IMR-90 (cell line): ENCODE measurements at regions not wholly inside any gene's neighbourhood (a gene's known extent, or its start where the extent isn't known, plus 50 kb on each side); places are given as distances from the start of the nearest gene placed in this dataset.

Experiments
- ATAC-seq: fragments of 200-7000 bp; cut with Tn5 transposase; 2 replicates; pipeline ENCODE4 v1.9.1; 2020; ENCODE audit warnings: low read depth, mild to moderate bottlenecking, moderate library complexity
- BruUV-seq: library from RNA; stranded (reverse); fragments of 400-500 nt; replicated peaks from 2 replicates; lab custom pipeline; 2021; lab: Mats Ljungman, UMichigan
- CTCF ChIA-PET: fragments of 300-600 bp; formaldehyde crosslinking; extraction: SDS; loops from one replicate; lab custom pipeline; 2021; ENCODE audit warnings: antibody characterized with exemption; lab: Yijun Ruan, JAX
- POLR2A ChIA-PET: fragments of 300-600 bp; sonication (Branson Sonifier 250); formaldehyde crosslinking; loops from one replicate; lab custom pipeline; 2022; ENCODE audit warnings: antibody characterized with exemption; ENCODE audit not compliant: unreplicated experiment; lab: Charles Lee
- DNase-seq: peaks from one replicate; pipeline ENCODE4 v3.0.0; 2013
- H2AFZ ChIP-seq: replicated peaks from 2 replicates; pipeline ENCODE3; 2013; ENCODE audit warnings: low read length, mild to moderate bottlenecking; ENCODE audit not compliant: poor library complexity
- H2AK5ac ChIP-seq: 2 replicates; pipeline ENCODE4 v1.6.1; 2013; ENCODE audit warnings: low read depth, low read length, inconsistent platforms
- H2AK9ac ChIP-seq: replicated peaks from 2 replicates; pipeline ENCODE3; 2013; ENCODE audit warnings: mild to moderate bottlenecking, low read depth, low read length, moderate library complexity; ENCODE audit not compliant: poor library complexity
- H2BK120ac ChIP-seq: 2 replicates; pipeline ENCODE4 v1.6.1; 2013; ENCODE audit warnings: low read depth, low read length, inconsistent platforms
- H2BK15ac ChIP-seq: 3 replicates; pipeline ENCODE4 v1.6.1; 2013; ENCODE audit warnings: low read depth, low read length, inconsistent platforms
- H2BK20ac ChIP-seq: 2 replicates; pipeline ENCODE4 v1.6.1; 2013; ENCODE audit warnings: low read depth, mild to moderate bottlenecking, inconsistent platforms, low read length, moderate library complexity
- H2BK5ac ChIP-seq: 2 replicates; pipeline ENCODE4 v1.6.1; 2013; ENCODE audit warnings: mild to moderate bottlenecking, low read depth, low read length, inconsistent platforms; ENCODE audit not compliant: poor library complexity, severe bottlenecking
- H3K14ac ChIP-seq: replicated peaks from 2 replicates; pipeline ENCODE4 v1.6.1; 2013; ENCODE audit warnings: low read depth, low read length, inconsistent platforms
- H3K18ac ChIP-seq: 2 replicates; pipeline ENCODE4 v1.6.1; 2013; ENCODE audit warnings: low read depth, low read length, control low read depth
- H3K23ac ChIP-seq: 2 replicates; pipeline ENCODE4 v1.6.1; 2013; ENCODE audit warnings: low read depth, low read length, inconsistent platforms
- H3K27ac ChIP-seq: 2 replicates; pipeline ENCODE4 v1.5.1; 2013; ENCODE audit warnings: mild to moderate bottlenecking, control low read depth, low read length; ENCODE audit not compliant: insufficient read depth
- H3K27me3 ChIP-seq: 2 replicates; pipeline ENCODE4 v1.6.1; 2013; ENCODE audit warnings: low read length; ENCODE audit not compliant: control insufficient read depth, insufficient read depth
- H3K36me3 ChIP-seq: 2 replicates; pipeline ENCODE4 v1.6.1; 2013; ENCODE audit warnings: low read length, mixed read lengths; ENCODE audit not compliant: control insufficient read depth, insufficient read depth
- H3K4ac ChIP-seq: 2 replicates; pipeline ENCODE4 v1.6.1; 2013; ENCODE audit warnings: low read depth, low read length, inconsistent platforms
- H3K4me1 ChIP-seq: 2 replicates; pipeline ENCODE4 v1.6.1; 2013; ENCODE audit warnings: low read length, mixed read lengths; ENCODE audit not compliant: control insufficient read depth, insufficient read depth
- H3K4me2 ChIP-seq: 2 replicates; pipeline ENCODE4 v1.6.1; 2013; ENCODE audit warnings: low read depth, mild to moderate bottlenecking, control low read depth, low read length, moderate library complexity
- H3K4me3 ChIP-seq: 2 replicates; pipeline ENCODE4 v1.5.1; 2013; ENCODE audit warnings: low read depth, mild to moderate bottlenecking, control low read depth, low read length, moderate library complexity; ENCODE audit not compliant: insufficient read depth
- H3K56ac ChIP-seq: 2 replicates; pipeline ENCODE4 v1.6.1; 2013; ENCODE audit warnings: low read length, inconsistent platforms; ENCODE audit not compliant: insufficient read depth; ENCODE audit errors: extremely low read depth
- H3K79me1 ChIP-seq, 2 experiments: 2 replicates each; pipeline ENCODE4 v1.6.1; 2013; ENCODE audit warnings: low read length in 2 of 2, inconsistent platforms in 1 of 2, low read depth in 1 of 2
- H3K9ac ChIP-seq: 2 replicates; pipeline ENCODE4 v1.6.1; 2013; ENCODE audit warnings: low read depth, low read length, control low read depth
- H3K9me1 ChIP-seq: 2 replicates; pipeline ENCODE4 v1.6.1; 2013; ENCODE audit warnings: low read length, inconsistent platforms; ENCODE audit not compliant: insufficient read depth
- H3K9me3 ChIP-seq: 2 replicates; pipeline ENCODE4 v1.6.1; 2013; ENCODE audit warnings: low read length; ENCODE audit not compliant: control insufficient read depth, insufficient read depth
- H4K20me1 ChIP-seq: 2 replicates; pipeline ENCODE4 v1.6.1; 2013; ENCODE audit warnings: low read length, inconsistent platforms; ENCODE audit not compliant: insufficient read depth
- H4K5ac ChIP-seq: 2 replicates; pipeline ENCODE4 v1.6.1; 2013; ENCODE audit warnings: mild to moderate bottlenecking, low read depth, low read length, control low read depth
- H4K8ac ChIP-seq, 2 experiments: 2 replicates each; pipeline ENCODE4 v1.6.1; 2013; ENCODE audit warnings: low read depth in 2 of 2, low read length in 2 of 2, control low read depth in 1 of 2, inconsistent platforms in 1 of 2
- H4K91ac ChIP-seq: 2 replicates; pipeline ENCODE4 v1.6.1; 2013; ENCODE audit warnings: low read depth, low read length, inconsistent platforms; ENCODE audit not compliant: insufficient read depth
- CEBPB ChIP-seq: IDR thresholded peaks from 2 replicates; pipeline ENCODE4 v1.6.1; 2012; ENCODE audit warnings: low read depth, low read length, improper control_type of control experiment
- MAFK ChIP-seq: IDR thresholded peaks from 2 replicates; pipeline ENCODE4 v1.6.1; 2012; ENCODE audit warnings: low read depth, low read length, improper control_type of control experiment
- MXI1 ChIP-seq: IDR thresholded peaks from 2 replicates; pipeline ENCODE4 v1.6.1; 2012; ENCODE audit warnings: low read depth, mild to moderate bottlenecking, low read length, moderate library complexity, borderline replicate concordance
- NFE2L2 ChIP-seq: fragments of 150-350 bp; IDR thresholded peaks from 2 replicates; pipeline ENCODE4 v1.6.1; 2016; ENCODE audit warnings: low read depth, mild to moderate bottlenecking, low read length
- POLR2A ChIP-seq: IDR thresholded peaks from 2 replicates; pipeline ENCODE4 v1.6.1; 2012; ENCODE audit warnings: mild to moderate bottlenecking, low read depth, low read length
- RAD21 ChIP-seq: IDR thresholded peaks from 2 replicates; pipeline ENCODE4 v1.6.1; 2012; ENCODE audit warnings: low read length, improper control_type of control experiment
- RFX5 ChIP-seq: IDR thresholded peaks from 2 replicates; pipeline ENCODE4 v1.8.0; 2012; ENCODE audit warnings: low read depth, mild to moderate bottlenecking, low read length, moderate library complexity
- WGBS, 2 experiments: methylation state at CpG; one replicate each; pipeline versions ENCODE4 v1.1.5 to v1.1.7; 2013; ENCODE audit warnings: missing lambda C conversion rate in 2 of 2; ENCODE audit not compliant: insufficient read length in 1 of 2; ENCODE audit errors: extremely low coverage in 2 of 2; 5-methylcytosine and 5-hydroxymethylcytosine counted together
- dilution Hi-C: fragments of 300-500 bp; cut with HindIII; formaldehyde crosslinking; loops from one replicate; pipeline ENCODE4 v1.14.3; 2018; ENCODE audit warnings: low sequenced_read_pairs; ENCODE audit not compliant: unreplicated experiment
- in situ Hi-C: fragments of 300-500 bp; cut with MboI; formaldehyde crosslinking; loops from 3 replicates; pipeline ENCODE4 v1.14.3; 2019; ENCODE audit warnings: low sequenced_read_pairs, inconsistent platforms, mixed read lengths
- intact Hi-C: fragments of 100-400 bp; cut with micrococcal nuclease; formaldehyde crosslinking; loops from 2 replicates; pipeline ENCODE4 v1.10.0; 2022
- TF ChIP-seq, protein P1 (sequence below): fragments of 150-350 bp; IDR thresholded peaks from 2 replicates; pipeline ENCODE4 v1.6.1; 2017; ENCODE audit warnings: mild to moderate bottlenecking, antibody characterized with exemption, low read length, low read depth
- TF ChIP-seq, protein P2 (sequence below): fragments of 150-350 bp; IDR thresholded peaks from 2 replicates; pipeline ENCODE4 v1.6.1; 2016; ENCODE audit warnings: low read depth, mild to moderate bottlenecking, low read length, moderate library complexity, borderline replicate concordance

DNA sequence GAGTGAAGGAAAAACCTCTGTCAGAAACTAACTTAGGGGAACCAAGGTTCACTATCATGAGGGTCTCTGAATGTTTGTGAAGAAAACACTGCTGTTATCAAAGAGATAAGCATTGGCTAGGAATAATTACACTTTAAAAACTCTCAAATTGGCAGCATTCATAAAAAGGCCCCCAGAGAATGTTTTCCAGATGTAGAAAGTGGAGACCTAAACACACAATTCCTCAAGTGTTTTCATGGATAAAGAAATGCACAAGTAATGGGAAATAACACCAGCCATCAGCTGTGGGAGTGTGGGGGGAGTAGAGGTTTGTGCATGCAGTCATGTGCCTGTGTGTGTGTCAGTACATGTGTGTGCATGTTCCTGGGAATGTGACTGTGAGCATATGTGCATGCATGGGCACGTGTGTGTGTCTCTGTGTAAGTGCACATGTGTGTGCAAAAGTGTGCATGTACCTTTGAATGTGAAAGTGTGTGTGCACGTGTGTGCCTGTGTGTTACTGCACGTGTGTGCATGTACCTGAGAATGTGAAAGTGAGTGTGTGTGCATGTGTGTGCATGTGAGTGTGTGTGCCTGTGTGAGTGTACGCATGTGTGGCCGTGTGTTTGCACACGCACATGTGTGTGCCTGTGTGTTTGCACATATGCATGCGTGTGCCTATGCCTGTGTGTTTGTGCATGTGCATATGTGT is 854.3 kb upstream of the SALL3 start:
- intact Hi-C loops = no loop called here
- ATAC-seq = no peak
- peaks cover 64% of the 10 kb centered on the region for H3K9me3 ChIP-seq

More for the DNA sequence above, 854.3 kb upstream of the SALL3 start:
- Histone ChIP-seq H3K36me3 (no peaks in the 10 kb centered on the region), H4K5ac (no peak overlapping the region), H3K23ac (no peak overlapping the region), H2AK9ac (no peak overlapping the region), H3K4me1 (no peaks in the 10 kb centered on the region), H4K91ac (no peak overlapping the region), H2BK15ac (no peak overlapping the region), H3K9me1 (no peaks in the 10 kb centered on the region), H4K8ac (no peak overlapping the region), H3K9ac (no peak overlapping the region), H4K20me1 (no peaks in the 10 kb centered on the region), H2AK5ac (no peak overlapping the region), H3K14ac (no peak overlapping the region), H3K56ac (no peak overlapping the region), H2AFZ (peak overlapping the region; percentile 26), H3K4ac (no peak overlapping the region), H2BK120ac (no peak overlapping the region), H3K4me2 (no peak overlapping the region), H3K79me1 (no peaks in the 10 kb centered on the region), H3K4me3 (no peak overlapping the region), H2BK20ac (no peak overlapping the region), H2BK5ac (no peak overlapping the region), H3K27ac (no peak overlapping the region), H3K27me3 (no peaks in the 10 kb centered on the region), H3K18ac (no peak overlapping the region)
- DNase-seq = no peak
- ChIA-PET POLR2A (no interaction called here), CTCF (no interaction called here)
- TF ChIP-seq NFE2L2 = no peak
- TF ChIP-seq, protein P1, sequence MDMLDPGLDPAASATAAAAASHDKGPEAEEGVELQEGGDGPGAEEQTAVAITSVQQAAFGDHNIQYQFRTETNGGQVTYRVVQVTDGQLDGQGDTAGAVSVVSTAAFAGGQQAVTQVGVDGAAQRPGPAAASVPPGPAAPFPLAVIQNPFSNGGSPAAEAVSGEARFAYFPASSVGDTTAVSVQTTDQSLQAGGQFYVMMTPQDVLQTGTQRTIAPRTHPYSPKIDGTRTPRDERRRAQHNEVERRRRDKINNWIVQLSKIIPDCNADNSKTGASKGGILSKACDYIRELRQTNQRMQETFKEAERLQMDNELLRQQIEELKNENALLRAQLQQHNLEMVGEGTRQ = no peak
- TF ChIP-seq, protein P2, sequence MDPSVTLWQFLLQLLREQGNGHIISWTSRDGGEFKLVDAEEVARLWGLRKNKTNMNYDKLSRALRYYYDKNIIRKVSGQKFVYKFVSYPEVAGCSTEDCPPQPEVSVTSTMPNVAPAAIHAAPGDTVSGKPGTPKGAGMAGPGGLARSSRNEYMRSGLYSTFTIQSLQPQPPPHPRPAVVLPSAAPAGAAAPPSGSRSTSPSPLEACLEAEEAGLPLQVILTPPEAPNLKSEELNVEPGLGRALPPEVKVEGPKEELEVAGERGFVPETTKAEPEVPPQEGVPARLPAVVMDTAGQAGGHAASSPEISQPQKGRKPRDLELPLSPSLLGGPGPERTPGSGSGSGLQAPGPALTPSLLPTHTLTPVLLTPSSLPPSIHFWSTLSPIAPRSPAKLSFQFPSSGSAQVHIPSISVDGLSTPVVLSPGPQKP = no peak
- TF ChIP-seq RAD21 = no peak
- no peak for TF ChIP-seq POLR2A
- no peak for TF ChIP-seq MXI1
- TF ChIP-seq RFX5 = no peak
- no peak for TF ChIP-seq MAFK
- TF ChIP-seq CEBPB = no peak
- 68% methylated on average over 5 of the region's 7 CpGs; no CpG with 5 or more reads in 1 of the 2 experiments for WGBS, 2 experiments
- BruUV-seq = no TSS peak
- in situ Hi-C loops = no loop called here
- dilution Hi-C loops = no loop called here
